ENCODE measurements at regions not wholly inside any gene's neighbourhood (a gene's known extent, or its start where the extent isn't known, plus 50 kb on each side); places are given as distances from the start of the nearest gene placed in this dataset.

DNA sequence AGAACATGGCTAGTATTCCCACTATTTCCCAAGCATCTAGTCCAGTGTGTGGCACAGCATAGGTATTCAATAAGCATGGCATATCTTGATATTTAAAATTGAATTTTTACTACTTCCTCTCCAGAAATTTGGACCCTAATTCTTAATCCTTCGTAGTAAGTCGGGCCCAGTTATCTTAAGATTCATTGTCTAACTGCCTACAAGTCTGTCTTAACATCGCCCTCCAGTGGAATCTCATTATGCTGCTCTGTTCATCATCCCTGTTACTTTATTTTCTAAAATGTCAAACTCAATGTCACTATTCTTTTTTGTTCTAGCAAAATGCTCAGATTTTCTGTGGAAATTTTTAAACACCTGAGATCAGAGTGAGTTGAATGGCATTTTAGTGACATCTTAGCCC lies 606.2 kb downstream of the KLHL13 start:
- no peak for DNase-seq (ENCODE audit: extremely low spot score in 2 of 2)
- H3K4me3 ChIP-seq, result no peak overlapping the region
- intact Hi-C loops (cut with DNase I), result no loop called here
- H3K27ac ChIP-seq, result no peak overlapping the region
- no peaks in the 10 kb centered on the region for H3K9me3 ChIP-seq
- TF ChIP-seq POLR2A (IDR thresholded peaks at IDR 0.05) (no peak), POLR2AphosphoS5 (IDR thresholded peaks at IDR 0.05; ENCODE audit: insufficient read depth in 1 of 2, low read depth in 1 of 2) (no peak)
- TF ChIP-seq, protein P1, sequence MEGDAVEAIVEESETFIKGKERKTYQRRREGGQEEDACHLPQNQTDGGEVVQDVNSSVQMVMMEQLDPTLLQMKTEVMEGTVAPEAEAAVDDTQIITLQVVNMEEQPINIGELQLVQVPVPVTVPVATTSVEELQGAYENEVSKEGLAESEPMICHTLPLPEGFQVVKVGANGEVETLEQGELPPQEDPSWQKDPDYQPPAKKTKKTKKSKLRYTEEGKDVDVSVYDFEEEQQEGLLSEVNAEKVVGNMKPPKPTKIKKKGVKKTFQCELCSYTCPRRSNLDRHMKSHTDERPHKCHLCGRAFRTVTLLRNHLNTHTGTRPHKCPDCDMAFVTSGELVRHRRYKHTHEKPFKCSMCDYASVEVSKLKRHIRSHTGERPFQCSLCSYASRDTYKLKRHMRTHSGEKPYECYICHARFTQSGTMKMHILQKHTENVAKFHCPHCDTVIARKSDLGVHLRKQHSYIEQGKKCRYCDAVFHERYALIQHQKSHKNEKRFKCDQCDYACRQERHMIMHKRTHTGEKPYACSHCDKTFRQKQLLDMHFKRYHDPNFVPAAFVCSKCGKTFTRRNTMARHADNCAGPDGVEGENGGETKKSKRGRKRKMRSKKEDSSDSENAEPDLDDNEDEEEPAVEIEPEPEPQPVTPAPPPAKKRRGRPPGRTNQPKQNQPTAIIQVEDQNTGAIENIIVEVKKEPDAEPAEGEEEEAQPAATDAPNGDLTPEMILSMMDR (IDR thresholded peaks at IDR 0.05), result no peak
- no peaks in the 10 kb centered on the region for H3K36me3 ChIP-seq
- peaks cover 3% of the 10 kb centered on the region for H3K27me3 ChIP-seq
- H3K4me1 ChIP-seq, result no peaks in the 10 kb centered on the region

DNA sequence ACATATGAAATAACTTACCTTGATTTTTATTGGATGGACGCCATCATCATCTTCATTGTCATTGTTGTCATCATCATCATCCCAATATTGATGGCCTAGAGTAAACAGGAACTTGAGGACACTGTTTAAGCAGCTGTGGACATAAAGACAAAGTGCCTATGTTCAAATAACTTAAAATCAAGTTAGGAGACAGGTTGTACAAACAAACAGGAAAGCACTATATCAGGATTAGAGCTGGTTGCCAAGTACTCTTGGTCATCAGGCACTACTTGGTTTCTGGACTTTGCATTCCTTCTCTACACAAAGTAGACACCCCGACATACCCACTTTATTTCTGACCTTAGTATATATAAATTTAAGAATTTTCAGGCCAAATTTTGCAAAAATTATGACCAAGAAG lies 608.6 kb downstream of the KLHL13 start:
- H3K27ac ChIP-seq, result no peak overlapping the region
- intact Hi-C loops (cut with DNase I), result no loop called here
- H3K9me3 ChIP-seq, result no peaks in the 10 kb centered on the region
- DNase-seq (ENCODE audit: extremely low spot score in 2 of 2), result no peak
- TF ChIP-seq POLR2AphosphoS5 (IDR thresholded peaks at IDR 0.05; ENCODE audit: insufficient read depth in 1 of 2, low read depth in 1 of 2) (no peak), POLR2A (IDR thresholded peaks at IDR 0.05) (no peak)
- TF ChIP-seq, protein P1 (IDR thresholded peaks at IDR 0.05), result no peak
- H3K36me3 ChIP-seq, result no peaks in the 10 kb centered on the region
- H3K27me3 ChIP-seq, result no peaks in the 10 kb centered on the region
- no peaks in the 10 kb centered on the region for H3K4me1 ChIP-seq
- no peak overlapping the region for H3K4me3 ChIP-seq

DNA sequence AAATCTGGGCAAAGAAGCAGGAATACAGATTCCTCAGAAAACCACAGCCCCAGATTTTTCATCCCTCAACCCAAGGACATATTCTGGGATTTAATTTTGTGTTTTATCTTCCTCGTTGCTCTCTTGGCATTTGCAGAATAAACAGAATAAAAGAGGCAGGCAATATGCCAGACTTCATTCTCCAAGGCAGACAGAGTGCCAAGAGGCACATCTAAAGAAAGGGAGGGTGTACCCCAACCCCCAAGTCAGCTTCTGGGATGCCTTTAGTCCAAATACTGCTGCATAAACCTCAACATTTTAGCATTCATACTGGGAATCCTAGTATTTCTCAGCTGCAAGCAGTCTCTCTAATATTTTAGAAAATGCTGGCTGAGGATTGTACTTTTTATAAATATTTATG lies 629.2 kb downstream of the KLHL13 start:
- H3K4me3 ChIP-seq, result no peak overlapping the region
- no peak for DNase-seq (ENCODE audit: extremely low spot score in 2 of 2)
- no peaks in the 10 kb centered on the region for H3K9me3 ChIP-seq
- no peaks in the 10 kb centered on the region for H3K4me1 ChIP-seq
- no peak overlapping the region for H3K27ac ChIP-seq
- H3K36me3 ChIP-seq, result no peaks in the 10 kb centered on the region
- intact Hi-C loops (cut with DNase I), result no loop called here
- TF ChIP-seq, protein P1 (IDR thresholded peaks at IDR 0.05), result no peak
- TF ChIP-seq POLR2A (IDR thresholded peaks at IDR 0.05) (no peak), POLR2AphosphoS5 (IDR thresholded peaks at IDR 0.05; ENCODE audit: insufficient read depth in 1 of 2, low read depth in 1 of 2) (no peak)
- H3K27me3 ChIP-seq, result no peaks in the 10 kb centered on the region

DNA sequence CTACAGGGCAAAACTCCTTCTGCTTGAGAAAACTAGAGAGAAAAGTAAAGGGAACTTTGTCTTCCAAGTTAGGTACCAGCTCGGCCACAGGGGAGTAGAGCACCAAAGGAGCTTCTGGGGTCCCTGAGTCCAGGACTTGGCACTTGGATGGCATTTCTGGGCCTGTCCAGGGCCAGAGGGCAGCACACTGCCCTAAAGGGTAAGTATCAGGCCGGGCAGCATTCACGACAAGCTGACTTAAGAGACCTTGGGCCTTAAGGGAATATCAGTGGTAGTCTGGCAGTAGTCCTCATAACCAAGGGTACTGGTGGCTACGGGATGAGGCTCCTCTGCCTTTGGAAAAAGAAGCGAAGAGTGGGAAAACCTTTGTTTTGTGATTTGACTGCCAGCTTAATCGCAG lies 632.7 kb downstream of the KLHL13 start:
- H3K27ac ChIP-seq, result no peak overlapping the region
- no peaks in the 10 kb centered on the region for H3K27me3 ChIP-seq
- no peaks in the 10 kb centered on the region for H3K36me3 ChIP-seq
- DNase-seq (ENCODE audit: extremely low spot score in 2 of 2), result peak in 1 of 2 donors; percentile 71
- H3K9me3 ChIP-seq, result no peaks in the 10 kb centered on the region
- no peaks in the 10 kb centered on the region for H3K4me1 ChIP-seq
- TF ChIP-seq POLR2AphosphoS5 (IDR thresholded peaks at IDR 0.05; ENCODE audit: insufficient read depth in 1 of 2, low read depth in 1 of 2), result no peak
- TF ChIP-seq, protein P1 (IDR thresholded peaks at IDR 0.05), result no peak
- TF ChIP-seq POLR2A (IDR thresholded peaks at IDR 0.05), result no peak
- no peak overlapping the region for H3K4me3 ChIP-seq
- intact Hi-C loops (cut with DNase I), result no loop called here

GRCh38 chrX:117458243-117458968 lies 658.2 kb downstream of the KLHL13 start:
- Histone ChIP-seq H3K27me3 (no peaks in the 10 kb centered on the region), H3K27ac (no peak overlapping the region), H3K4me3 (no peak overlapping the region), H3K4me1 (no peaks in the 10 kb centered on the region), H3K9me3 (peaks cover 3% of the 10 kb centered on the region), H3K36me3 (no peaks in the 10 kb centered on the region)
- TF ChIP-seq POLR2AphosphoS5 (IDR thresholded peaks at IDR 0.05; ENCODE audit: insufficient read depth in 1 of 2, low read depth in 1 of 2) (no peak), POLR2A (IDR thresholded peaks at IDR 0.05) (no peak)
- TF ChIP-seq, protein P1 (IDR thresholded peaks at IDR 0.05), result no peak
- peak; percentile 77 to 84 for DNase-seq (ENCODE audit: extremely low spot score in 2 of 2)
- intact Hi-C loops (cut with DNase I), result no loop called here

All from vagina (tissue), 2 donors.